DMS 273 (cell line): ENCODE measurements at regions not wholly inside any gene's neighbourhood (a gene's known extent, or its start where the extent isn't known, plus 50 kb on each side); places are given as distances from the start of the nearest gene placed in this dataset.

Source experiments
- DNase-seq: peaks from one replicate; lab custom pipeline; 2025; ENCODE audit not compliant: unreplicated experiment; lab: John Stamatoyannopoulos, UW

GRCh38 chr22:46065691-46066454, 84.5 kb upstream of the PPARA start:
- no peak for DNase-seq

GRCh38 chr22:46066691-46067090, 83.6 kb upstream of the PPARA start:
- DNase-seq = peak; percentile 83

DNA sequence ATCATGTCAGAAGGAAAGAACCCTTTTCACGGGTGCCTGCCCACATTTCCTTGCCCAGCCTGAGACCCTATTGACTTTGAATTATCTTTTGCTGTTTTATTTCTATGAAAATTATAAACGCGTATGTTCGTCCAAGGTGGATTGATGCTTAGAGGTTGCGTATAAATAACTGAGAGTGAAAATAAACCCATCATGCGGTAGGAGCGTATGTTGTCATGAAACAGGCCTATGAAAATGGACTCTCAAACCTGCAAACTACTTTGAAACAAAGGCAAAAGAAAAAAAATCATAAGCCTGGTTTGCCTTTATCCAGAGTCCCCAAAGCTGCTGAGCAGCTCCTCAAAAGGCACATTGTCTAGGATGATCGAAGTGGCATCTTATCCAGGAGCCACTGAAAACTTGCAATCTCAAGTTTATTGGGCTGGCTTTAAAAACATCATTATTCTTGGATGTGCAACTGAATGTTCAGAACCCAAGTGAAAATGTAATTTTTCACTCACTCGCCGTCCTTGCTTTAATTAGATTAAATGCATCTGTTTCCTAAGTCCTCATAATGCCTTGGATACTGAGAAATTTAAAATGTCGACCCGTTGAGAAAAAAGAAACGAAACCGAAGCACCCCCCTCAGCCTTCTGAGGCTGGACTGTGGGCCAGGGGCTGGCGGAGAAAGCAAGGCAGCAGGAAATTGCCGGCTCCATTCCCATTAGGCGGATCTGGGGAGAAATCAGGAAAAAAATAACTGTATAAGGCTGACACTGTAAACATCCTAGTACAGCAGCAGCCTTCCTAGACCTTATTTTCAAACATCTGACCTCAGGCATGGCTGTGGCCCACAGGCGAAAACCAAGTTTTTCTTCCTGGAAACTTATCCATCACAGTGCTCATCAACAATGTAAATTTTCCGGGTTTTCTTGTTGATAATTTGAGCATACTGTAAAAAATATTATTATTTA, 82.9 kb upstream of the PPARA start:
- DNase-seq = no peak

DNA sequence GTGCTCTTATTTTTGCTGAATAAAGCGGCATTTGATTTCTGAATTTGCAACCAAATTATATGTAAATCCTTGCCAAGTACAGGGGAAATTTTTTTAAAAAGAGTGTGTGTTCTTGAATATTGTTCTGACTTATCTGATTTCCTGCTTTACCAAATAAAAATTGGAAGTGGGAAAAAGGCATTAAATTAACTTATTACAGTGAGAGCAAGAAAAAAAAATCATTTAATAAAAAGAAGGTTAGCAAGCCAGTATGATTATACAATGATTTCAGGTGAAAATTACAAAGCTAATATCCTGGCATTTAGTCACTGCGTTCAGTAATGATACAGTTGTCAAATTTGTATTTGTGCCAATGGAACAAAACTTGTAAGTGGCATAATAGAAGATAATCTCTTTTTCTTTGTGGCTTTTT, 82.1 kb upstream of the PPARA start:
- DNase-seq = no peak

DNA sequence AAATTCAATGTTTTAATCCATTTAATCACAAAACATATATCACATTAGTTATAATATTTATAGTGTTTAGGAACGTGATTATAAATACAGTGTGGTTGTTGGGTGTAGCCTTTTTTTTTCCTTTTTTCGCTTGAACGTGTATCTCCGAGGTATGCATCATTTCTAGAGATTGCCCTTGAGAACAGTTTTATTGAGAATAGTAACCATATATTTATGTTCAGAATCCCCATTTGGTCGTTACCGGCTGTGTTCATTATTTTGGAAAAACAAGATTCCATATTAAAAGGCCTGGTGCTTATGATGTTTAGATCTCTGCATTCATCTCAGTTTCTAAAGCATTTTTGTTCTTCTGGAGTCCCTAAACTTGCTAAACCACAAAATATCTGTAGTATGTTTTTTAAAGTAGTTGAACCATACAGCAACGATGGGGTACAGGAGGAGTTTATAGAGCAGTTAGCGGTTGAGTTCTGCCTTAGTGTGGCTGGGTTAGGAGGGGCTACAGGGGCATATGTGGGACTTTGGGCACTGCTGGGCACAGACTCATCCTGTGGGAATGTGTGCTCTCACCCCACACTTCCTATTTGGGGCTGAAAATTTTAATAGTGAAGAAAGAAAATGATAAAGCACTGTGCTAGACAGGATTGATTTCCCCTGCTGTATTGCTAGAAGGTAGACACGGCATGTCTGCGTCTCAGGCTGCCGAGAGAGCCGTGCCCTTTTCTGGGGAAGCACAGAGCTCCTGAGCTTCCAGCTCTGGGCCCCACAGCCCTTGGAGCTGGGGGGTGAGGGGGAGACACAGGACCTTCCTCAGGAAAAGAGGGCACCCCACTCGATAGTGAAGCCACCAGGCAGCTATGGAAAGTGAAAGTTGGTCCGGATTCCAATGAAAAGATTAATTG, 81.5 kb upstream of the PPARA start:
- DNase-seq = no peak

DNA sequence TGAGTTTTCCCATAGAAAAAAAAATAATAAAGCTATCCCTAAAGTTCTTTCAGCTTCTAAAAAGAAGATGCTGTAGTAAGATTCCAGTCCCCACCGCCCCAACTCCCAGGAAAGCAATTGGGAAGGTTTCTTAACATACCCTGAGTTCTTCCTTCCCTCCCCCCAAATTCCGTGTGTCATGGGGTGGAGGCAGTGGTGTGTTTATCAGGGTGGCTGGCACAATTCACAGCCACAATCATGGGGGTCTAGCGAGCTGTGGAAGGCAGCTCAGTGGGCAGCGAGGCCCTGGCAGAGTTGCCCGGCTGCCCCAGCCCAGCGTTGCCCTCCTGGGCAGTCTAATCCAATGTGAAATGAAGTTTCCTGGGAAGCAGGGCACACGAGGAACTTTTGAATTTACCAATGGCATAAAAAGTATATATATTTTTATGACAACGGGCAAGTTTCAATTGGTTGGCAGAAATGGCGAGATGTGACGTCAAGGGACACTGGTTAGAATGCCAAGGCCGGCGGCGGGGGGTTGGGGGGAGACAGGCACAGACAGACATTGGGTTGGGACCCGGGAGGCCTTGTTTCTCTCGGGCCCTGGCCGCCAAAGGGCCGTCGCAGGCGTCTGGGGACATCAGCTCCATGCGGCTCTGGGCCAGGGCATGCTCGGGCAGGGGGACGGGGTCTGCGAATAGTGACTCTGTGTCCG, 80.7 kb upstream of the PPARA start:
- DNase-seq = peak; percentile 95

DNA sequence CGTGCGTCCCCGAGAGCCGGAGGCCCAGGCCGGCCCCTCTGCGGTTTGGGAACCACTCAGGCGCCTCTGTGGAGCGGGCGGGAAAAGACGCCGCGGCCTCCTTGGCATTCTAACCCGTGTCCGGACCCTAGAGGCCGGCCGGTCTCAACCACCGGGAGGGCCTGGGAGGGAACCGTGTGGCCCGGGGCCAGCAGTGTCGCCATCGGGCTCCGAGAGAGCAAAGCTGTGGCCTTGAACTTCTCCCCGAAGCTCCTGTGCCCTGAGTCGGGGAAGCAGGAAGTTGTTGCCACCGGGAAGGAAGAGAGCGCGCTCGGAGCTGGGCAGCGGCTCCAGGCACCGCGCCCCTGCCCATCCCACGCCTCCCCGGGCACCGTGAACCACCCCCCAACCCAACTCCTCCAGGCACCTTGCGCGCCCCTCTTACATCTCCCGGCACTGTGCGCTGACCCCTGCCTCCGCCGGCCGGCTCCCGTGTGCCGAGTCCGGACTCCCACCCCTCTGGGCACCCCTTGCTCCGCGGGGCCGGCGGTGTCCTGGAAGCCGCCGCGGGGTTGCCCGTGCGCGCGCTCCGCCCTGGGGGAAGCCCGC, 80.0 kb upstream of the PPARA start:
- no peak for DNase-seq

- peak; percentile 93 for DNase-seq
Observed at GRCh38 chr22:46070803-46071450, 79.4 kb upstream of the PPARA start.

GRCh38 chr22:46071451-46072109, 78.7 kb upstream of the PPARA start:
- DNase-seq = peak; percentile 95

DNA sequence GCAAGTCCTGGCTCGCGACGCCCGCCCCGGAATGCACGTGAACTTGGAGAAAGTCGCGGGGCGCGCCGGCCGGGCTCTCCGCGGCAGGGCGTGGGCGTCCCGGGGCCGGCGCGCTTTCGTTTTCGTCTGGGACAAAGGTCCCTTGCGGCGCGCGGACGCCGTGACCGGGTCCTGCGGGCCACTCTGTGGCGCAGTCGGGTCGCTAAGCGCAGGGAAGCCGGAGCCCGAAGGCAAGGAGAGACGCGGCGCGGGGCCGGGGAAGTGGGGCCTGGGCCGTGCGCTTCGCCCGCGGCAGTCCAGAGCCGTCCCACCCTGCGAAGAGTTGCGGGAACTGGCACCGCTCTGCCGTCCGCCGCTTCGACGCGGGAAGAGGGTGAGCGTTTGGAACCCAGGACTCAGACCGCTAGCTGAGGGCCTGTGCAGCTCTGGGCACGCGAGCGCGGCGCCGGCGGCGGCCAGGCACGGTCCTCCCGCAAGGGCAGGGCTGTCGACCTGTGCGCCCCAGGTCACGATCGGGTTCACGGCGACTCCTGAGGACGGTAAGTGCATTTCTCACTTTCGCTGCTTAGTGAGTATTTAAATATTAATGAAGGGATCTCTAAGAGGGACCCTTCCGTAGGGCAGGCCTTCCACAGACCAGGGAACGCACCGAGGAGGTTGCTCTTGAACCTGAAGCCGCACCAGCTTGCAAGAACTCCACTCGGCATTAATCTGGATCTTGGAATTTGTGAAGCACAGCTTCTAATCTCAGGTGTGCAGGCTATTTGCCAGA, 78.0 kb upstream of the PPARA start:
- DNase-seq = no peak

- no peak for DNase-seq
Observed at GRCh38 chr22:46072981-46073682, 77.2 kb upstream of the PPARA start.

DNA sequence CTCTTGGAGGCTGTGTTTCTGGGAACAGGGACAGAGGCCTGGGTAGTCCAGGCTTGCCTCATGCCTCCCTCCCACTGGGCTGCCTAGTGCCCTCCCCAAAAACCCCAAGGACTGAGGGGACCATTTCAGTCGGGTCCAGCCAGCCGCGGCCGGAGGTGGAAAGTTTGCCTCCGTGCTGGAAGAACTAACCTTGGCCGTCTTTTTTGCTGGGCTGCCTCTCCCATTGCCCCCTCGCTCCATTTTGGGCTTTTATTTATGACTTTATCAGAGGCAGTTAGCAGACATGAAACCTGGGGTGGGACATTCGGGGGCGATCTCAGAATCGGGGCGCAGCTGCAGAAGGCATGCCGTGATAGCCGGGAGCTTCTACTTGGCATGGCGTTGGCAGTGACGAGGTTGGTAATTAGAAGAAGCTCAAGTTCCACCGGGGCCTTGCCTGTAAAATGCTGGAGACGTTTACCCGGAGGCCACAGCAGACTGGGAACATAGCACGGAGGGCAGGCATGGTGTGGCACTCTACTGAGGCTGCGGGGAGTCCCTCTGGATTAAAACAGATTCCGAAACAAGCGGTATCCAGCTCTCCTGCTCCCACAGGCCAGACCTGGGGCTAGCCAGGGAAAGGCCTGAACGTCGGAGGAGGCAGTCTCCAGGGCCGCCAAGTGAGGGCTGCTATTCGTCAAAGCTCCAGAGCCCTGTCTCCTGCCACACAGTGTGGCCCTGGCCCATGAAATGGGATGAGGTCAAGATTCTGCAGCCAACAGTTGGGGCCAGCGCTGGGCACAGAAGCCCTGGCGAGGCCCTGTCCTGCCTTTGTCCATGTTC, 76.4 kb upstream of the PPARA start:
- no peak for DNase-seq

DNA sequence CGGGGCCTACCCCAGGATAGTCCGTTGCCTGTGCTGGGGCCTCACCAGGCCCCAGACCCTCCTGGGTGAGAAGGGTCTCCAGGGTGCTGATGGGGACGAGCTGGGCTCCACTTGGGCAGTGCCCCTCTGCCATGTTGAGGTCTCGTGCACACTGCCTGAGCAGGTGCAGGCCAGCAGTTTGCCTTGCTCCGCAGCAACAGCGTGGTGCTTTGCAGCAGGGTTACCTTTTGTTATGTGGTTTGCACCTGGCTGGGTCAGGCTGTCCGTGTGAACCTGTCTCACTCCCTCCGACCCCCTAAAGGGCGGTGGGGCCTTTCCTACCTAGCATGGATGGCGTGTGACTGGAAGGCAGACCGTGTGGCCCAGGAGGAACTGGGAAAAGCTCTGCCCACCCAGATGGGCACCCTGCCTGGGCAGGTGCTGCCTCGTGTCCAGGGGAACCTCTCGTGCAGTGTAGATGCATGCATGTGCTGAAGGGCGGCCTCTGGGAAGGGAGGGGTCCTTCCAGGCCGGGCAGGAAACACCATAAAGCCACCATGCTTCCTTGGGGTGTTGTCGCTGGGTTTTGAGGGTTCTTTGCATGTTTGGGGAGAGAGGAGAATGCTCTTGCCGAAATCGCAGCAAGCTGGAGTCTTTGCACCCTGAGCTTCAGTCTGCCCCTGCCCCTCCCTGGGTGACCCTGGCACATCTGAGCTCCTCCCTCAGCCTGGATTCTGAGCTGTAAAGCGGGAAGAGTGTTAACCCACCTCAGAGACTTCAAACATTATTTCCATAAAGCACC, 75.4 kb upstream of the PPARA start:
- no peak for DNase-seq

DNA sequence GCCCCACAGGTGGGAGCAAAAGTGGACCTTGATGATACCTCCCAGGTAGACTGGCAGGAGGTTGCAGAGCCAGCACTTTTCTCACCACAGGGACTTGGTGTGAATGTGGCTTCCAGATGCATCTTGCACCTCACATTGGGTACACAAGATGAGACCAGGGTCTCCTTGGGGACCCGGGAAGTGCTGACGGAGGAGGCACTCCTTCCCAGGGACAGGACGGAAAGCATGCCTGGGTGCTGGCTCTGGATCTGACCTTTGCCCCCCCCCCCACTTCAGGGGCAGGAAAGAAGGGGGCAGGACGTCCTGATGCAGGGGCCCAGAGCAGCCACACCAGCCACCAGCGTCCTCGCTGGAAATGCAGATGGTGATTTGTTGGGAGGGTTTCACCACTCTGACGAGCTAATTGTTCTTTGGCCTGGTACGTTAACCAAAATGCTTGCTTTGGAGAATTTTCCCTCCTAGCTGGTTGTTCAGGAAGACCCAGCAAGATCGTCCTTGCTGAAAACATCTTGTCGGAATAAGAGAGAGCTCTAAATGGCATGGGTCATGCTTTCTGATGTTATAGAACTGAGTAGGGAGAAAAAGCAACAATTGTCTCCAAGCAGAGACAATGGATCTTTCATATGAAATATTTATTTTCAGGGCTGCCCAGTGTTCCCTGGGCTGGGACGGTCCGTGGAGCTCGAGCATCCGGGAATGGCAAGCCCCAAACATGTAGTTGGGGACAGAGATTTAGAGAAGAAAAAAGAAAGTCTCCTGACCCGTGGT, 74.4 kb upstream of the PPARA start:
- DNase-seq = no peak

- no peak for DNase-seq
Observed at GRCh38 chr22:46076651-46077339, 73.5 kb upstream of the PPARA start.
